HEK293 (cell line): ENCODE measurements at regions not wholly inside any gene's neighbourhood (a gene's known extent, or its start where the extent isn't known, plus 50 kb on each side); places are given as distances from the start of the nearest gene placed in this dataset.
A peak's percentile ranks its signal among the peaks of the same experiment; 100 is the strongest.
"Not testable (repeated sequence)": the region's sequence is repeated elsewhere in the genome, so short reads cannot be mapped to it uniquely, and the experiment has no call there.

Experiments
- CTCF ChIA-PET: fragments of 350-600 bp; formaldehyde crosslinking; extraction: SDS; loops from one replicate; lab custom pipeline; 2021; ENCODE audit warnings: antibody characterized with exemption; lab: Yijun Ruan, JAX
- POLR2A ChIA-PET: fragments of 300-600 bp; formaldehyde crosslinking; extraction: SDS; loops from one replicate; lab custom pipeline; 2020; ENCODE audit warnings: antibody characterized with exemption, inconsistent platforms; lab: Yijun Ruan, JAX
- H3K27ac ChIP-seq: fragments of 200-500 bp; sonication (Bioruptor generic); 2 replicates; pipeline ENCODE4 v1.5.1; 2014; ENCODE audit warnings: low read depth, low read length, control low read depth, inconsistent platforms; ENCODE audit errors: extremely low read depth
- H3K36me3 ChIP-seq, 2 experiments: fragments of 200-500 bp in 1 of 2; sonication (Bioruptor generic) in 1 of 2; 1 replicate in 1 of 2; 2 replicates in 1 of 2; pipeline ENCODE4 v1.5.1; 2014 to 2017; ENCODE audit warnings: inconsistent platforms in 2 of 2, low read length in 2 of 2; ENCODE audit not compliant: control insufficient read depth in 2 of 2, insufficient read depth in 1 of 2
- H3K4me1 ChIP-seq: fragments of 200-500 bp; sonication (Bioruptor generic); 2 replicates; pipeline ENCODE4 v1.5.1; 2014; ENCODE audit warnings: mild to moderate bottlenecking, low read length, inconsistent platforms; ENCODE audit not compliant: control insufficient read depth, insufficient read depth
- H3K4me3 ChIP-seq: 2 replicates; pipeline ENCODE4 v1.5.1; 2011; ENCODE audit warnings: low read depth, mild to moderate bottlenecking, control low read depth, low read length, moderate library complexity
- H3K9me3 ChIP-seq: fragments of 200-500 bp; sonication (Bioruptor generic); 2 replicates; pipeline ENCODE4 v1.5.1; 2014; ENCODE audit warnings: low read depth, low read length, inconsistent platforms; ENCODE audit not compliant: control insufficient read depth, insufficient read depth
- FEZF1 ChIP-seq: fragments of 450-650 bp; formaldehyde crosslinking; IDR thresholded peaks from 2 replicates; pipeline ENCODE4 v1.5.1; 2016; ENCODE audit warnings: missing biosample characterization, missing genetic modification characterization
- GLI2 ChIP-seq: fragments of 450-650 bp; formaldehyde crosslinking; IDR thresholded peaks from 2 replicates; pipeline ENCODE4; 2017; ENCODE audit warnings: missing biosample characterization, missing genetic modification characterization, low read depth, borderline replicate concordance
- HIC1 ChIP-seq: fragments of 450-650 bp; formaldehyde crosslinking; IDR thresholded peaks from 2 replicates; pipeline ENCODE4 v1.5.1; 2016; ENCODE audit warnings: missing biosample characterization, missing genetic modification characterization
- KLF8 ChIP-seq: fragments of 450-650 bp; formaldehyde crosslinking; IDR thresholded peaks from 2 replicates; pipeline ENCODE4 v1.5.1; 2016; ENCODE audit warnings: missing biosample characterization, missing genetic modification characterization
- SALL2 ChIP-seq: fragments of 450-650 bp; formaldehyde crosslinking; IDR thresholded peaks from 2 replicates; pipeline ENCODE4 v1.5.0; 2017; ENCODE audit warnings: missing biosample characterization, mild to moderate bottlenecking, missing genetic modification characterization, borderline replicate concordance
- SETDB1 ChIP-seq: IDR thresholded peaks from one replicate; pipeline ENCODE4 v1.6.1; 2017; ENCODE audit warnings: mild to moderate bottlenecking, low read length, moderate library complexity, mixed read lengths; ENCODE audit not compliant: insufficient read length
- TRIM28 ChIP-seq: IDR thresholded peaks from 2 replicates; pipeline ENCODE4 v1.6.1; 2011; ENCODE audit warnings: low read length, control low read depth, borderline replicate concordance
- ZBTB1 ChIP-seq: fragments of 450-650 bp; formaldehyde crosslinking; IDR thresholded peaks from 2 replicates; pipeline ENCODE4 v1.5.1; 2016; ENCODE audit warnings: missing biosample characterization, missing genetic modification characterization
- ZBTB48 ChIP-seq: fragments of 450-650 bp; formaldehyde crosslinking; IDR thresholded peaks from 2 replicates; pipeline ENCODE4 v1.5.1; 2016; ENCODE audit warnings: missing biosample characterization, missing genetic modification characterization
- ZBTB7A ChIP-seq: fragments of 450-650 bp; formaldehyde crosslinking; IDR thresholded peaks from 2 replicates; pipeline ENCODE4 v1.5.1; 2016; ENCODE audit warnings: low read depth, missing biosample characterization, missing genetic modification characterization
- ZBTB8A ChIP-seq: fragments of 450-650 bp; formaldehyde crosslinking; IDR thresholded peaks from 2 replicates; pipeline ENCODE4 v1.5.1; 2016; ENCODE audit warnings: missing biosample characterization, missing genetic modification characterization
- ZNF133 ChIP-seq: fragments of 450-650 bp; formaldehyde crosslinking; IDR thresholded peaks from 2 replicates; pipeline ENCODE4 v1.5.1; 2016; ENCODE audit warnings: missing biosample characterization, missing genetic modification characterization
- ZNF174 ChIP-seq: fragments of 450-650 bp; formaldehyde crosslinking; IDR thresholded peaks from 2 replicates; pipeline ENCODE4 v1.5.0; 2017; ENCODE audit warnings: missing biosample characterization, mild to moderate bottlenecking, missing genetic modification characterization
- ZNF223 ChIP-seq: fragments of 450-650 bp; formaldehyde crosslinking; IDR thresholded peaks from 2 replicates; pipeline ENCODE4 v1.5.1; 2016; ENCODE audit warnings: missing biosample characterization, missing genetic modification characterization
- ZNF488 ChIP-seq: fragments of 450-650 bp; formaldehyde crosslinking; IDR thresholded peaks from 2 replicates; pipeline ENCODE4 v1.5.1; 2016; ENCODE audit warnings: missing biosample characterization, missing genetic modification characterization
- ZNF521 ChIP-seq: fragments of 450-650 bp; formaldehyde crosslinking; IDR thresholded peaks from 2 replicates; pipeline ENCODE4 v1.5.1; 2017; ENCODE audit warnings: missing biosample characterization, mild to moderate bottlenecking, missing genetic modification characterization
- ZNF530 ChIP-seq: fragments of 450-650 bp; formaldehyde crosslinking; IDR thresholded peaks from 2 replicates; pipeline ENCODE4 v1.5.1; 2016; ENCODE audit warnings: low read depth, missing biosample characterization, missing genetic modification characterization
- ZNF585B ChIP-seq: fragments of 450-650 bp; formaldehyde crosslinking; IDR thresholded peaks from 2 replicates; pipeline ENCODE4 v1.5.1; 2016; ENCODE audit warnings: missing biosample characterization, missing genetic modification characterization
- ZNF626 ChIP-seq: fragments of 450-650 bp; sonication (Bioruptor Pico); formaldehyde crosslinking; IDR thresholded peaks from 2 replicates; pipeline ENCODE4 v1.5.1; 2018; ENCODE audit warnings: missing biosample characterization, missing genetic modification characterization, inconsistent platforms
- ZNF639 ChIP-seq: fragments of 450-650 bp; formaldehyde crosslinking; IDR thresholded peaks from 2 replicates; pipeline ENCODE4 v1.5.1; 2016; ENCODE audit warnings: missing biosample characterization, missing genetic modification characterization
- ZNF664 ChIP-seq: fragments of 450-650 bp; formaldehyde crosslinking; IDR thresholded peaks from 2 replicates; pipeline ENCODE4 v1.5.1; 2016; ENCODE audit warnings: missing biosample characterization, missing genetic modification characterization
- ZNF707 ChIP-seq: fragments of 450-650 bp; formaldehyde crosslinking; IDR thresholded peaks from 2 replicates; pipeline ENCODE4 v1.5.1; 2016; ENCODE audit warnings: missing biosample characterization, missing genetic modification characterization
- ZNF843 ChIP-seq: fragments of 450-650 bp; formaldehyde crosslinking; IDR thresholded peaks from 2 replicates; pipeline ENCODE4 v1.5.1; 2016; ENCODE audit warnings: missing biosample characterization, missing genetic modification characterization
- ZSCAN5A ChIP-seq: fragments of 450-650 bp; formaldehyde crosslinking; IDR thresholded peaks from 2 replicates; pipeline ENCODE4 v1.5.1; 2016; ENCODE audit warnings: missing biosample characterization, missing genetic modification characterization

- no peaks in the 10 kb centered on the region; the same call in 1 of the 2 replicates for H3K9me3 ChIP-seq
These were observed 282.2 kb downstream of the MAP2K6 start for GRCh38 chr17:69696650-69697049.

GRCh38 chr17:69698352-69698751, 283.9 kb downstream of the MAP2K6 start:
- H3K4me3 ChIP-seq, H3K4me1 ChIP-seq, CTCF ChIA-PET, H3K9me3 ChIP-seq, H3K36me3 ChIP-seq, H3K27ac ChIP-seq, POLR2A ChIA-PET: not testable (repeated sequence)
- 0 out of 2 replicates have a peak, but pooled peaks have one; percentile 66 for TF ChIP-seq ZNF626 (tag by site-specific recombination)
- peak; percentile 65; the same call in 1 of the 2 replicates for TF ChIP-seq TRIM28
- peak; percentile 99 for TF ChIP-seq ZNF585B (tag by site-specific recombination)
- TF ChIP-seq SETDB1 = peak; percentile 94

More at GRCh38 chr17:69696650-69697049, 282.2 kb downstream of the MAP2K6 start:
- Histone ChIP-seq H3K4me3 (no peak overlapping the region), H3K36me3 (no peaks in the 10 kb centered on the region), H3K4me1 (no peaks in the 10 kb centered on the region)
- no peak for TF ChIP-seq FEZF1 (tag by site-specific recombination)
- TF ChIP-seq ZNF664 (tag by site-specific recombination) = no peak
- TF ChIP-seq ZSCAN5A (tag by site-specific recombination) = no peak
- TF ChIP-seq ZBTB8A (tag by site-specific recombination) = no peak
- no peak for TF ChIP-seq ZNF639 (tag by site-specific recombination)
- no peak for TF ChIP-seq ZBTB1 (tag by site-specific recombination)
- no peak for TF ChIP-seq ZNF530 (tag by site-specific recombination)
- TF ChIP-seq ZNF521 (tag by site-specific recombination) = no peak
- no peak for TF ChIP-seq ZNF707
- no peak for TF ChIP-seq SALL2 (tag by site-specific recombination)
- TF ChIP-seq, all 188 proteins: peak for 0
- ChIA-PET CTCF (no interaction called here), POLR2A (no interaction called here)
- H3K27ac ChIP-seq = no peak overlapping the region

- TF ChIP-seq ZNF488 (tag by site-specific recombination) (no peak), KLF8 (tag by site-specific recombination) (no peak), ZNF133 (tag by site-specific recombination) (no peak), ZBTB7A (no peak), ZNF843 (tag by site-specific recombination) (no peak), ZNF223 (tag by site-specific recombination) (no peak), ZBTB48 (tag by site-specific recombination) (no peak), HIC1 (tag by site-specific recombination) (no peak), ZBTB8A (tag by site-specific recombination) (no peak), GLI2 (tag by site-specific recombination) (no peak), ZNF521 (tag by site-specific recombination) (no peak), ZNF174 (tag by site-specific recombination) (no peak)
- no peak overlapping the region for H3K4me3 ChIP-seq
- H3K4me1 ChIP-seq = no peaks in the 10 kb centered on the region
- H3K36me3 ChIP-seq = no peaks in the 10 kb centered on the region
- H3K27ac ChIP-seq = no peak overlapping the region
- ChIA-PET CTCF (no interaction called here), POLR2A (no interaction called here)
- no peaks in the 10 kb centered on the region for H3K9me3 ChIP-seq
These were observed 287.6 kb downstream of the MAP2K6 start for GRCh38 chr17:69702078-69702477.
